Left kidney (tissue), 1 donor: ENCODE measurements at regions not wholly inside any gene's neighbourhood (a gene's known extent, or its start where the extent isn't known, plus 50 kb on each side); places are given as distances from the start of the nearest gene placed in this dataset.

ENCODE experiments used
- DNase-seq: peaks from one replicate; pipeline ENCODE4 v3.0.0-alpha.2; 2013

DNA sequence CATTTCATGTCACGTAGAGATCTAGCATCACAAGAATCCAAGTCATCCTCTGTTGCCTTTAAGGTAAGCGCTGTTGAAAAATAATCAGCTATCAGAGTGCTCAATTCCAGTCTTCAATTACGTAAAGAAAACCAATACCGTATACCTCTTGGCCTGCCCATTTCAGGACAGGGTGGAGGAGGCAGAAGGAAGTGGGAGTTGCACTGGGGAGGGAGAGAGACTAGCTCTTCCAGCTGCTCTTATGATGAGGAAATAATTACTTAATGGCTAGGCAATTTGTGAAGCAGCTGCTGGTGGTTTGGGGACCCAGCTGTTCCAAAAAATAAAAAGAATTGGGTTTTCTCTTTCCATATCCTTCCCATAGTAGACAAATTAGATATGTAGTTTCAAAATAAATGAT is 365.8 kb upstream of the MCTP2 start:
- DNase-seq: no peak

DNA sequence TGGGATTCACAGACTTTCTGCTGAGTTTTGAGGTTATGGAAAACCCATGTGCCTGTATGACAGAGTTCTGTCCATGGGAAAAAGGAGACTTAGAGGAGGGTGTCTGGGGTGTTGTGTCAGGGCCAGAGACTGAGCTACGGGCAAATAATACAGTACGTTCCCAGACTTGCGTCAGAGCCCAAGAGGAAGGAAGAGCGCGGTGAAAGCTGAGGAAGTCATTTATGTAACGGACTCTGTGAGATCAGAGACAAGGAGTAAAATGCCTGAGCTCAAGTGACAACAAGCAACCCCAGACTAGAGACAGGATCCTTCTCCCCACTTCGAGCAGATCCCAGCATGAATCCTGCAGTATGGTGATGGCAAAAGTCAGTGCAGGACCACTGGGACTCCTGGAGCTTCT is 368.6 kb upstream of the MCTP2 start:
- no peak for DNase-seq

DNA sequence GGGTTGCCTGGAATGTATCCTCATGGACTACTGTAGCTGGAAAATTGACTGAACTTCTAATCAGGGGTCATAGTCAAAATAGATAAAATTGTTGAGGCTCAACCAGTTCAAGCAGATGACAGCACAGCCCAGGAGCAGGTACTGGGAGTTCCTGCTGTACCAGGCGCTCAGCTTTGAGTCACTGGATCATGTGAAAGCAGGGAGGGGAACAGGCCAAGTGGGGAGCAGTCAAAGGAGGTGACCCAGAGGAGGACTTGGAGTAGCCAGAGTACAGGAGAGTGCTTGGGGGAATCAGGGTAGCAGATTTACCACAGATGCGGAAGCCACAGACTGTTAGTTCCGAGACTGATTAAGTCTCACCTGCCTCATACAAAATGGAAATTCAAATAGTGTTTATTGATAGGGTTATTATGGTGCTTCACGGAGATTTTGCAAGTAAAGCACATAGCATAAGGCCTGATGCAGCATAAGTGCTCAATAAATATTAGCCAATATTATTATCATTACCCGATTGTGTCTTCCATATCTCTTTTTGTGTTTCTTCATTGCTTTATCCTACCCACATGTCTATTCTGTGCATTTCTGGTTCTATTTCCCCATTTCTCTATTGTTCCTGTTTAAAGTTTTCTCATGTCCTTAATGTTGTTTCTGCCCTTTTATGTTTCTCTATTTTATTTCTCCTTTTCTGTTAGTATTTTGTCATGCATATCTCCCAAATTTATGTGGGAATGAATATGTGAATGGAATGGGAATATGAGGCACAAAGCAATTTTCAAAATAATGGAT is 369.2 kb upstream of the MCTP2 start:
- DNase-seq: no peak

DNA sequence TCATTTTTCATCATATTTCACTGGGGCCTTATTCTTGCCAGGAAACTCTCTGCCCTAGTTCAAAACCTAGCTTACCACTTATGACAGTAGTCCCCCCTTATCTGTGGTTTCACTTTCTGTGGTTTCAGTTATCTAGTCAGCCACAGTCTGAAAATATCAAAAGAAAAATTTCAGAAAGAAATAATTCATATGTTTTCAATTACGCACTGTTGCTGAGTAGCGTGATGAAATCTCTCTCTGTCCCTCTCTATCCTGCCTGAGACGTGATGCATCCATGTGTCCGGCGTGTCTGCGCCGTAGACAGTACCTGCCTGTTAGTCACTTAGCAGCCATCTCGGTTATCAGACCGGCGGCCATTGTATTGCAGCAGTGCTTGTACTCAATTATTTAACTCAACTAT is 369.9 kb upstream of the MCTP2 start:
- no peak for DNase-seq

DNA sequence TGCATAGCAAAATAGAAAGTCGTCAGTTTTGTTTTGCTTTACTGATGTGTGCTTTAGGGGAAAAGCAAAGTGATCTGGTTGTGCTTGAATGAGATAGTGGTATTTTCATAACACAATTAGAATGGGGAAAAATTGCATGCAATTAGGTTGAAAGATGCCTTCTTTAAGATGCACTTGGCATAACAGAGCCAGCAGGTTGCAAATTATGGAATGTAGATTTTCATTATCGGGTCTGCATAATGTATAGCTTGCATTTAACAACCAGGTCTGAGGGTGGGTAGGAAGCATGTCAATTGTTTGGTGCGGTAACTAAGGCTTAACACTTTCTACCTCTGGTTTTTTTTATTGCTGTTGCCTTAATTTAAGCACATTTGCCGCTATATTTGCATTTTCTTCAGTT is 370.7 kb upstream of the MCTP2 start:
- DNase-seq: no peak

DNA sequence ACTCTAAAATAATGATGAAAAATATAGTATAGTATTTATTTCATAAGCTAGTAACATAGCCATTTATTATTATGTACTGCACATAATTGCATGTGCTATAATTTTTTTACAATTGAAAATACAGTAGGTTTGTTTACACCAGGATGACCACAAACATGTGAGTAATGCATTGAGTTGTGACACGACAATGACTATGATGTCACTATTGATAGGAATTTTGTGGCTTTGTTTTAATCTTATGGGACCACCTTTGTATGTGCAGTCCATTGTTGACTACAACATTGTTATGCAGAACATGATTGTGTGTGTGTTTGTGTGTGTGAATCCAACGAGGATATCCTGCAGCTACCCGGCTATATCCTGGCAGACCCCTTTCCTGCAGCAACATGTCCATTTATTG is 372.2 kb upstream of the MCTP2 start:
- no peak for DNase-seq

DNA sequence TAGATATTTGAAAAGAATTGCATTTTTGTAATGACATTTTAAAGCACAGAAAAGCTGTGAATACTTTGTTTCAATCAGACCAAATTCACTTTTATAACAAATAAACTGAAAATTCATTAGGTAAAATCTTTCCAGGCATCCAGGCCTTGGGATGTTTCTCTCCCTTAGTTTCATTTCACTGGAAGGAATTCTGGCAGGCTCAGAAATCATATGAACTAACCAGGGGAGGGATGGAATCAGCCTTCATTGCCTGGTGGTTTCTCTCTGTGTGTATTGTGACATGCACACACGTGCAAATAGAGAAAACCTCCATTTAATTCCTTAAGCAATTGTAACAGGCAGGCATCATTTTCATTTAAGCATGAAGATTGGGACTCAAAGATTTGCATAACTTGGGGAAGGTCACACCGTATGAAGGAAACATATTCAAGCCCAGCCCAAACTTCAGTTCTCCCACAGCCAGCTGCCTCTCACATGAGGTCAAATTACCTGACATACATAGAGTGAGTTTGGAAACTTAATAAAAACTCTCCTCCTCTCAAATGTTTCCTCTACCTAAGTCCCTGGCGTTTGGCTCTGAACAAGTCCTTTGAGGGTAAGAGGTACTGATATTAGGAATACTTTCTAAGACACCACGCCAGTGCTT is 376.1 kb upstream of the MCTP2 start:
- no peak for DNase-seq

DNA sequence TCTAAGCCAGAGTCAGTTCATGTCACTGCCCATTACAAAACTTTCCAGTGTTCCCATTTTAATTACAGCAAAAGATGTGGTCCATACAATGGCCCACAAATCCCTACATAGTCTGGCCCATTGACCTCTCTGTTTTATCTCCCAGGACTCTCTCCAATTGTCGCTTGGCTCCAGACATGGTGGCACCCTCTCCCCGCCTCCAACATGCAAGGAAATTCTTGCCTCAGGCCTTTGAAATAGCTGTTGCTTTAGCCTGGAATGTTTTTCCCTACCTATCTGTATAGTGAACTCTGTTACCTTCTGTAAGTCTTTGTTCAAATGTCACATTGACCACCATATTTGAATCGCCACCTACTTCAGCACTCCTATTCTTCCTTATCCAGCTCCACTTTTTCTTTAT is 377.3 kb upstream of the MCTP2 start:
- no peak for DNase-seq

DNA sequence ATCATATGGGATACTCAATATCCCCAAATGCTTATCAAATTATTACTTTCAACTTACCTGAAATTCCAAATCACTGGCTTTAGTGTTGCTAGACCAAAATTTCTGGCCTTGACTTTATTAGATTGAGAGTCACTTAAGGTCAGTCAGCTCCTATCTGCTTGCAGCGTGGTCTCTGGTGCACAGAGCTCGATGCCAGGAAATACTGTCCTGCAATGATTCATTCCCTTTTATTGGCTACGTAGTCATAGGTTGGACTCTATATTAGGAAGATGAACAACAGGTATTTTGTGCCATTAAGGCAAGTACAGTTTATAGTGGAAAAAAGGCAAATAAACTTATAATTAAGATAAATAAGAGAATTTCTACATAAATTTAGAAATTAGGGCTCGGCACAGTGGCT is 378.6 kb upstream of the MCTP2 start:
- DNase-seq: no peak

DNA sequence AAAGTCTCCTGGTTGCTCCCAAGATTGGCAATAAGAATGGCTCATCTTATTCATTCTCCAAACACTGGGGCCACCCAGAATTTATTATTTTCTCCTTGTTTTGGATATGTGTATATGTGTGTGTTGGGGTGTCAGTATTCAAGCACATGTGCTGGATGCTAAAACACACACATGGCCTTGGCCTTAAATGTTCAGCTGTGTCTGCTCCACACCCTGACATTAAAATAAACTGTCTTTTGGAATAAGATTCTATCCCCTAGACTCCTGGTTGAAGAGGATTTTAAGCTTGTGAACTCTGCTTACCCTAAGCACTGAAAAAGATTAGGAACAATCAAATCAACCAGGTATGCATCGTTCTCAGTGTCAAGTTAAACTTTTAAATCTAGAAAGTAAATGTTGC is 382.9 kb upstream of the MCTP2 start:
- DNase-seq: no peak

DNA sequence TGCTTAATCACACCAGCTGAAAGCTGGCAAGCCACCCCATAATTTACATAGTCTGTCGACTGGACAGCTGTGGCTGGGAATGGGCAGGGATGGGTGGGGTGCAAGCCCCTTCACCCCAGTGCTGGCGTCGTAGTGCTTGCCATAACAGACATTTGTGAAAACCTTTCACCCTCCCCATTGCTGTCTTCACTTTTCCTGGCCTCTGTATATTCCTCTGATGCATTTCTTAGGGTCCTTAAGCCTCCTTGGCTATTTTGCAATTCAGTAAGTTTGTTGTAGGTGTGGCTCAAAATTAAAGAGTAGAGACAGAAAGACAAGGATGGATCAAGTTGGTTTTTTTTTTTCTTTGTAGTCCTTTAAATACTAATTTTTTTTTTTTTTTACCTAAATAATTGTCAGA is 383.3 kb upstream of the MCTP2 start:
- no peak for DNase-seq

DNA sequence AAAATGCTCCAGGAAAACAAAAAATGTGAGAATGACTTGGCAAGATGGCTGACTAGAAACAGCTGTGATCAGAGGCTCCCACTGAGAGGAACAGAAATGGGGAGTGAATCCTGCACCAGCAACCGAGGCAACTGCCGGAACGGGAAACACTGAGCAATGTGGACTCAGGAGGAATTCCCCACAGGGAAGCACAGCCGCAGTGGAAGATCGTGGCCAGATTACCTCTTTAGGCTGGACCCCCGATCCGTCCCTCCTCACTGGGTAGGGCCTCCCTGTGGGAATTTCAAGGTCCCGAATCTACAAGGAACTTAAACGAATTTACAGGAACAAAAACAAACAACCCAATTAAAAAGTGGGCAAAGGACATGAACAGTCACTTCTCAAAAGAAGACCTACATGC is 385.2 kb upstream of the MCTP2 start:
- no peak for DNase-seq

DNA sequence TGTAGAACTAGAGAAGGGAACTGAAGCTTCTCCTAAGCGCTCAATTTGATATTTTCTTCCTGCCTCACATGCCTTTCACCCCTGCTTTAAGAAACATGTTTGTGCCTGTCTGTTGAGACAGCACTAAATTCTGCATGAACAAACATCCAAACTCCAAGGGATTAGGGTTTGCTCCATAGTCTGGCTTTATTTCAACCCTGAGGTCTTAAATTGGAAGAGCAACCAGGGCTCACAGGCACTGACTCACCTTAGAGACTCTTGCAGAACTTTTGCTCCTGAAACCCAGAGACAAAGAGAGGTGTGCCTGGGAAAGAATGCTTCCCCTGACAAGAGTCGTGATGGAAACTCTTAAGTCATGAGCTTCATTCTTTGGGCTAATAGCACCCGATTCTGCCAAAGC is 393.9 kb upstream of the MCTP2 start:
- DNase-seq: no peak

DNA sequence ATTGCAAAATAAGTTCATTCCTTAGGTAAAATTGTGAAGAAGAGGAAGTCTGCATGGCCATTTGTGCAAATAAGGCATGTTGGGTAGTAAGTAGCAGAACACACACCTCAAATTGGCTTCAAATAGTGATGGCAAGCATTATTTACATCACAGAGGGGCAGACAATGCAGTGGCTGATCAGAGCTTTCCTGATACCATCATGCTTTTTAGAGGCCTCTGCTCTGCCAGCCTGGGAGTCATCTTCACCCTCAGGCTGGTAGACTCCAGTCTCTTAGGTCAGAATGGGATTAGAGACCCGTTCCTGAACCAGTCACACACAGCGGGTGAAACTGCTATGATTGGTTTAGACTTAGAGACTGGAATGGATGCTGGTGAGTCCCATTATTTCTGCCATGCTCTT is 396.0 kb upstream of the MCTP2 start:
- no peak for DNase-seq

DNA sequence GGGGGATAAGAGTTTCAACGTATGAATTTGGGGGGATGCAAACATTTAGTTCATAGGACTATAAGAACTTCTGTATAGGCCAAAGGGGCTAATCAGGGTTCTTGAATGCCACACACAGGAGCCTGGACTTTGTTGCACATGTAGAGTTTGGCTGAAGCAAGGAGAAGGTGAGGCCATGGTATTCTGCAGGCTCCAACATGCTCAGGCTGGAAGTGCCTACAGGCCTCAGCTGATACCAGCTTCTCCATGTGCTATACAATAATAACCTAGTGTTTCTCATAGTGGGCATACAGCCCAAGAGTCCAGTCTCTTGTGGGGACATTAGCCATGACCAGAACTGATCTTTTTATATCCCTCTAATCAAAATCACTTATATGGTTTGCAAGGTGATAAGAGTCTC is 399.7 kb upstream of the MCTP2 start:
- DNase-seq: no peak

DNA sequence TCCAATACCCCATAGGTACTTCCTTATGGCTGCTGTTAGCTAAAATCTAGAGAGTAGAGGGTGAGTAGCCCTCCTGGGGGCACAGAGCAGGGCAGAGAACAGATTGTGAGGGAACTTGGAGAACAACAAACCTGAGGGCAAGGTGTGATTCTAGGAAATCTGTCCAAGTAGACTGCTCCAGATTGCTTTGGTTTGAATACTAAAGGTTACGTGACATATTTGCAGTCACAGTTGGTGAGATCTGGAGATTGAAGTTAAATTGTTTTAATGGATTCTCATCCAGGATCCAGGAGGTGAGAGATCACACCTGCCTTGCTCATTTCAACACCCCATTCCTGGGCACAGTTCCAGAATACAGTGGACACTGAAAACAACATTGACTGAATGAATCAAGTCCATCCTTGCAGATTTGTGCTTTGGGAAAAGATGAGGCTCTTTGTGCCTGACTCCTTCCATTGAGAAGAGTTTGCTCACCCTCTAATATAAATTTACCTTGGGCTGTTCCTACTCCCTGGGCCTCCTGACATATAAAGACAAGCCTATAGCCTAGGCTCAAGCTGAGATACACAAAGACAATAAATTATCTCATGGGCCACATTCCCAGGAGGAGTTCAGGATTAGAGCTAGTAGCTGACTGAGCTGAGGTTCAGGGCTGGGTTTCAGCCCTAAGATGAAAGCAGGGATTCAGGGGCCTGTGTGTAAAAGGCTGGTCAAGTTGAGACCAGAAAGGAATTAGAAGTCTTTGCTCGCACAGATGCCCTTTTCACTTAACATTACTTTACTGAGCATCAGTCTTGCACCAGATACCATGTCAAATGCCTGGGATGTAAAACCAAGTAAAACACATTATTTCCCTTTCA is 400.9 kb upstream of the MCTP2 start:
- DNase-seq: no peak

DNA sequence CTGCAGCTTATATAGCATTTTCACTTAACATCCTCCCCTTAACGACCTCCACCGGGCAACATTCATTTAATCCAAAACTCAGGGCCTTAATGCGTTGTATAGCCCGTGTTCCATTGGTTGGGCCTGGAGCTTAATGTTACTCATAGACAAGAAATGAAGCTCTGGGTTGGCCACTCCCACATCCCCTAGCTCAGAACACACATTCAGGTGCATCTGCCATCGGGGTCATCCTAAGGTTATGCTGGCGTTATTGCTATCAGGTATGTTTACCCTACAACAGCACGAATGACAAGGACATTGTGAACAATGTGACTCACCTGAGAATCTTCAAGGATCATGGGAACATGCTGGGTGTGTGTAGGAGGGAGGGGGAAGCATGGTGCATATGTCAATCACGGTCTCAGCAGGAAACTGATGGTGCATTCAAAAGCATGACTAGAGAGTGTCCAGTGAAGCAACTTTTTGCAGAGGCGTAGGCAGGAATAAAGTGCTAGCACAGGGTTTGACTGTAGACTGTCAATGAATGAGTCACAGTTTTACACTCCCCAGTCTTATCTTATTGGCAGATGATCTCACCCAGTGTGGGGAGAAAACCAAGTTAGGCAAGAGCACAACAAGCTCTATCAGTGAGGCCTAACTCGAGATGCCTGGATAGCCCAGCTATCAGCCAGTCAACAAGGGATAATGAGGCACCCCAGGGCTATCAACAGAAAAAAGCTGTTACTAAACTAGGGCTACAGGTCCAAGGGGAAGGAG is 402.1 kb upstream of the MCTP2 start:
- no peak for DNase-seq

DNA sequence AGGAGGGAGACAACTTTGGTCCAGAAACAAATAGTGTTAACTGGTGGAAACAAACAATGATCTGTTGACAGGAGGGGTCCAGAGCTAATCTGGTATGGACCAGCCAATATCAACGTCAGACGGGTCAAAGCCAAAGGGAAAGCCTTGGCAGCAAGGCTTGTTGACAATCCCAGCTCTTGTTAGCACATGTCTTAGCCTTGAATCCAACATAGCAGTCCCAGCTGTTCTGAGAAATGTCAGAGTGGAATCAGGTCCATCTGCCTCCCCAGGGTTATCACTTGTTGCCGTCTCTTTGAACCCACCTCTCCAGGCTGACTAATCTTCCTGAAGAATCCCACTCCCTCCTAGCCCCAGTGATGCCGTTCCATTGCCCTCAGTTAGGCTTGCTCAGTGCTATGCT is 404.6 kb upstream of the MCTP2 start:
- no peak for DNase-seq

DNA sequence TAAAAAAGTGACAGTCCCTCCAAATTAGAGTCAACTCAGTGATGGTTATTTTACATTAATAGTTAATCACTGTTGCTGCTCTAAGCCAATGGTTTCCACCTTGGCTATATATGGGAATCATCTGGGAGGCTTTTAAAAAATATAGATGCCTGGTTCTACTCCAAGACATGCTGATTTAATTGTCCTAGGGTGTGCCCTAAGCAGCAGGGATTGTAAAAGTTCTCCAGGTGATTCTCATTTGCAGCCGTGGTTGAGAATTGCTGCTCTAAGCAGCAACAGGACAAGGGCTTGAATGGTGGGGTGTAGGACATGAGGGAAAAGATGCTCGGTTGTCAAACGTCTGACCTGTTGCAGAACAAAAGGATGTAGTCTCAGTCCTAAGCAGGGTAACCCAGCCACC is 405.1 kb upstream of the MCTP2 start:
- no peak for DNase-seq

DNA sequence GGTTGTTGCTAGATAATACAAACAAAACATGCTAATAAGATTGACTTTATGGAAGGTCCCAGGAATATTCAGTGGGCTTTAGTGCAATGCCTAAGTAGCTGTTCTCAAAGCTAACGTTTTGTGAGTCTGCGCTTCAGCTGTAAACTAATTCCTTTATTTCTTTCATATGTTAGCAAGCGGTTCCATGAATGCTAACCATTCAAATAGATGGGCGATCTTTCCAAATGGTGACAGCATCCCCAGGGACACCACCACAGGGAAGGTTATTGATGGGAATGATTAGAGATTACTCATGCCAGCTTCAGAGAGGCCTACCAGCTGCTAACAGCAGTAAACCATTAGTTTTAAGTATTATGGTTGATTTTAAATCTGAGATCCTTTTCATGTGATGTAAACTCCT is 405.7 kb upstream of the MCTP2 start:
- DNase-seq: no peak

DNA sequence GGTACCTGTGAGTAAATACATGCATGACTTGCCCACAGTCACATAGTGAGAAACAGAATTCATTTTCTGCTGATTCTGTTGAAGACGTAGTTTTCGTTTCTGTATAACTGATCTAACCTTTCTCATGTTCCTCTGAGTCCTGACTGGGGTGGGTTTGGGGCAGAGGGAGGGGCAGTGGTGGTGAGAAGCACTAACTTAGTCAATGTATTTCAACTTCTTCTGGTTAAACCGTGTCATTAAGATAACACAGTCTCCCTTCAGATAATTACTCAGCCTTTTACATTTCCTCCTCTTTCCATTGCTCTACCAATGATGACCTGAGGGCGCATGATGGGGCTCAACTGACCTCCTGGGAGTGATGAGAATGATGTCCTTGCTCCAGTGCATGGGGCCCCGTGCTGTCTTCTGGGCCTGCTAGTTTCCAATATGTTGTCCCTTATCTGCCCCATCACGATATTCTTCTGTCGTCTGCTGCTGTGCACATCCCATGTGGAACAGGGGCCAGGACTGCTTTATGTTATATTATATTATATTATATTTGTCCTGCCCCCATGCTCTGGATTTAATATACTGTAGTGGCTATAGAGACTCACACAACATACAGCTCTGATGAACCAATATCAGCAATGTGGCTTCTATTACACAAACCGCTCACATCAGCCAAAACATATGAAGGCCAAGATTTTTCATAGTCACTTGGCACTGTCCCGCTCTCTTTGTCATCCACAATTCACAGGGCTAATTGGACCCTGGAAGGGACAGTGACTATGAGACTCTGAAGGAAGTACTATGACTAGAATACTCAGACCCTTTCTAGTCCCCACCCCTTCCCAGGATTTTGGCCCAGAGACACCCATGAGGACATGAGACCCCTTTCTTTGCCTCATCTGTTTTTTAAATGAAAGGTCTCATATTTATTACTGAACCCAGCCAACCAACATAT is 407.1 kb upstream of the MCTP2 start:
- no peak for DNase-seq
